IMR-90 (cell line): ENCODE measurements at regions not wholly inside any gene's neighbourhood (a gene's known extent, or its start where the extent isn't known, plus 50 kb on each side); places are given as distances from the start of the nearest gene placed in this dataset.

ENCODE experiments used
- ATAC-seq: fragments of 200-7000 bp; cut with Tn5 transposase; 2 replicates; pipeline ENCODE4 v1.9.1; 2020; ENCODE audit warnings: low read depth, mild to moderate bottlenecking, moderate library complexity
- BruUV-seq: library from RNA; stranded (reverse); fragments of 400-500 nt; replicated peaks from 2 replicates; lab custom pipeline; 2021; lab: Mats Ljungman, UMichigan
- CTCF ChIA-PET: fragments of 300-600 bp; formaldehyde crosslinking; extraction: SDS; loops from one replicate; lab custom pipeline; 2021; ENCODE audit warnings: antibody characterized with exemption; lab: Yijun Ruan, JAX
- POLR2A ChIA-PET: fragments of 300-600 bp; sonication (Branson Sonifier 250); formaldehyde crosslinking; loops from one replicate; lab custom pipeline; 2022; ENCODE audit warnings: antibody characterized with exemption; ENCODE audit not compliant: unreplicated experiment; lab: Charles Lee
- DNase-seq: peaks from one replicate; pipeline ENCODE4 v3.0.0; 2013
- H2AFZ ChIP-seq: replicated peaks from 2 replicates; pipeline ENCODE3; 2013; ENCODE audit warnings: low read length, mild to moderate bottlenecking; ENCODE audit not compliant: poor library complexity
- H2AK5ac ChIP-seq: 2 replicates; pipeline ENCODE4 v1.6.1; 2013; ENCODE audit warnings: low read depth, low read length, inconsistent platforms
- H2AK9ac ChIP-seq: replicated peaks from 2 replicates; pipeline ENCODE3; 2013; ENCODE audit warnings: mild to moderate bottlenecking, low read depth, low read length, moderate library complexity; ENCODE audit not compliant: poor library complexity
- H2BK120ac ChIP-seq: 2 replicates; pipeline ENCODE4 v1.6.1; 2013; ENCODE audit warnings: low read depth, low read length, inconsistent platforms
- H2BK15ac ChIP-seq: 3 replicates; pipeline ENCODE4 v1.6.1; 2013; ENCODE audit warnings: low read depth, low read length, inconsistent platforms
- H2BK20ac ChIP-seq: 2 replicates; pipeline ENCODE4 v1.6.1; 2013; ENCODE audit warnings: low read depth, mild to moderate bottlenecking, inconsistent platforms, low read length, moderate library complexity
- H2BK5ac ChIP-seq: 2 replicates; pipeline ENCODE4 v1.6.1; 2013; ENCODE audit warnings: mild to moderate bottlenecking, low read depth, low read length, inconsistent platforms; ENCODE audit not compliant: poor library complexity, severe bottlenecking
- H3K14ac ChIP-seq: replicated peaks from 2 replicates; pipeline ENCODE4 v1.6.1; 2013; ENCODE audit warnings: low read depth, low read length, inconsistent platforms
- H3K18ac ChIP-seq: 2 replicates; pipeline ENCODE4 v1.6.1; 2013; ENCODE audit warnings: low read depth, low read length, control low read depth
- H3K23ac ChIP-seq: 2 replicates; pipeline ENCODE4 v1.6.1; 2013; ENCODE audit warnings: low read depth, low read length, inconsistent platforms
- H3K27ac ChIP-seq: 2 replicates; pipeline ENCODE4 v1.5.1; 2013; ENCODE audit warnings: mild to moderate bottlenecking, control low read depth, low read length; ENCODE audit not compliant: insufficient read depth
- H3K27me3 ChIP-seq: 2 replicates; pipeline ENCODE4 v1.6.1; 2013; ENCODE audit warnings: low read length; ENCODE audit not compliant: control insufficient read depth, insufficient read depth
- H3K36me3 ChIP-seq: 2 replicates; pipeline ENCODE4 v1.6.1; 2013; ENCODE audit warnings: low read length, mixed read lengths; ENCODE audit not compliant: control insufficient read depth, insufficient read depth
- H3K4ac ChIP-seq: 2 replicates; pipeline ENCODE4 v1.6.1; 2013; ENCODE audit warnings: low read depth, low read length, inconsistent platforms
- H3K4me1 ChIP-seq: 2 replicates; pipeline ENCODE4 v1.6.1; 2013; ENCODE audit warnings: low read length, mixed read lengths; ENCODE audit not compliant: control insufficient read depth, insufficient read depth
- H3K4me2 ChIP-seq: 2 replicates; pipeline ENCODE4 v1.6.1; 2013; ENCODE audit warnings: low read depth, mild to moderate bottlenecking, control low read depth, low read length, moderate library complexity
- H3K4me3 ChIP-seq: 2 replicates; pipeline ENCODE4 v1.5.1; 2013; ENCODE audit warnings: low read depth, mild to moderate bottlenecking, control low read depth, low read length, moderate library complexity; ENCODE audit not compliant: insufficient read depth
- H3K56ac ChIP-seq: 2 replicates; pipeline ENCODE4 v1.6.1; 2013; ENCODE audit warnings: low read length, inconsistent platforms; ENCODE audit not compliant: insufficient read depth; ENCODE audit errors: extremely low read depth
- H3K79me1 ChIP-seq, 2 experiments: 2 replicates each; pipeline ENCODE4 v1.6.1; 2013; ENCODE audit warnings: low read length in 2 of 2, inconsistent platforms in 1 of 2, low read depth in 1 of 2
- H3K9ac ChIP-seq: 2 replicates; pipeline ENCODE4 v1.6.1; 2013; ENCODE audit warnings: low read depth, low read length, control low read depth
- H3K9me1 ChIP-seq: 2 replicates; pipeline ENCODE4 v1.6.1; 2013; ENCODE audit warnings: low read length, inconsistent platforms; ENCODE audit not compliant: insufficient read depth
- H3K9me3 ChIP-seq: 2 replicates; pipeline ENCODE4 v1.6.1; 2013; ENCODE audit warnings: low read length; ENCODE audit not compliant: control insufficient read depth, insufficient read depth
- H4K20me1 ChIP-seq: 2 replicates; pipeline ENCODE4 v1.6.1; 2013; ENCODE audit warnings: low read length, inconsistent platforms; ENCODE audit not compliant: insufficient read depth
- H4K5ac ChIP-seq: 2 replicates; pipeline ENCODE4 v1.6.1; 2013; ENCODE audit warnings: mild to moderate bottlenecking, low read depth, low read length, control low read depth
- H4K8ac ChIP-seq, 2 experiments: 2 replicates each; pipeline ENCODE4 v1.6.1; 2013; ENCODE audit warnings: low read depth in 2 of 2, low read length in 2 of 2, control low read depth in 1 of 2, inconsistent platforms in 1 of 2
- H4K91ac ChIP-seq: 2 replicates; pipeline ENCODE4 v1.6.1; 2013; ENCODE audit warnings: low read depth, low read length, inconsistent platforms; ENCODE audit not compliant: insufficient read depth
- CTCF ChIP-seq: conservative IDR thresholded peaks from 2 replicates; pipeline ENCODE4 v1.5.1; 2012; ENCODE audit warnings: mild to moderate bottlenecking, low read depth, low read length, improper control_type of control experiment
- NFE2L2 ChIP-seq: fragments of 150-350 bp; IDR thresholded peaks from 2 replicates; pipeline ENCODE4 v1.6.1; 2016; ENCODE audit warnings: low read depth, mild to moderate bottlenecking, low read length
- RAD21 ChIP-seq: IDR thresholded peaks from 2 replicates; pipeline ENCODE4 v1.6.1; 2012; ENCODE audit warnings: low read length, improper control_type of control experiment
- SMC3 ChIP-seq: fragments of 150-350 bp; IDR thresholded peaks from 2 replicates; pipeline ENCODE4 v1.6.1; 2016; ENCODE audit warnings: low read depth, mild to moderate bottlenecking, antibody characterized with exemption, low read length, moderate library complexity
- WGBS, 2 experiments: methylation state at CpG; one replicate each; pipeline versions ENCODE4 v1.1.5 to v1.1.7; 2013; ENCODE audit warnings: missing lambda C conversion rate in 2 of 2; ENCODE audit not compliant: insufficient read length in 1 of 2; ENCODE audit errors: extremely low coverage in 2 of 2; 5-methylcytosine and 5-hydroxymethylcytosine counted together
- dilution Hi-C: fragments of 300-500 bp; cut with HindIII; formaldehyde crosslinking; loops from one replicate; pipeline ENCODE4 v1.14.3; 2018; ENCODE audit warnings: low sequenced_read_pairs; ENCODE audit not compliant: unreplicated experiment
- in situ Hi-C: fragments of 300-500 bp; cut with MboI; formaldehyde crosslinking; loops from 3 replicates; pipeline ENCODE4 v1.14.3; 2019; ENCODE audit warnings: low sequenced_read_pairs, inconsistent platforms, mixed read lengths
- intact Hi-C: fragments of 100-400 bp; cut with micrococcal nuclease; formaldehyde crosslinking; loops from 2 replicates; pipeline ENCODE4 v1.10.0; 2022

DNA sequence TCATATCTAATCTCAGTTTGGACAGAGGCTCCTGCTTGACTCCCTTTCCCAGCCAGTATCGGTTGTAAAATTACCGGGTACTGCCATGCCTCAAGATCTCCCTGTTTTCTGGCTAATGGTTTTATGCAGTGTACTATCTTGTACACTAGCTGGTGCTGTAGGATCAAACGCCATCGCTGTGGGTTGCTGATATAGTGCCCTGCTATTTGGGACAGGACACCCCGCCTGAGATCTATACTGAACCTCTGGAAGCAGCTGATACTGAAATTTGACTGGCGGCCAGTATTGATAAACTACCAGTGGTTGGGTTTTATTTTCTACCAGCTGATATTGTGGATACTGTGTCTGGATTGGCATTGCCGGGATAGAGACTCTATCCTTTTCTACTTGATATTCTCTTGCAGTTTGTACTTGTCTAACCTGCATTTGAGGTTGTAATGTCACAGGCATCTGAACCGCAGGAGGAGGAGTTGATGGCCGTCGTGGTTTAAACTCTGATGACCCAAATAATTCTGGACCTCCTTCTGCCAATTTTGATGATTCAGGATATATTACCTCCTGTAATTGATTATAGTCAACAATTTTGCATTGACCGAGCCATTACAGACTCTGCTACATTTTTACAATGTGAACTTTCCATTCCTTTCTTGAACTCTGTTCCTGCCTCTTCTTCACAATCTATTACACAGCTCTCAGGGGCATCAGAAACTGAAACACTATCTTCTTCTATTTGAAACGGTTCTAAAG is 112.5 kb upstream of the LARP1 start:
- no TSS peak for BruUV-seq

More for the DNA sequence above, 112.5 kb upstream of the LARP1 start:
- CTCF ChIA-PET: interaction anchor here (0.6 to 0.7 kb wide), 3 partner anchors 146 to 570 kb away, joined by 3 to 7 read pairs (median 3); no protein-coding TSS in a partner anchor
- Histone ChIP-seq H3K4me1 (no peaks in the 10 kb centered on the region), H3K14ac (no peak overlapping the region), H2AFZ (no peak overlapping the region), H3K9me3 (peaks cover 4% of the 10 kb centered on the region; the same call in 1 of the 2 replicates), H4K8ac (no peak overlapping the region), H3K36me3 (no peaks in the 10 kb centered on the region), H3K27me3 (peaks cover 5% of the 10 kb centered on the region), H2BK5ac (no peak overlapping the region), H3K4me3 (no peak overlapping the region), H3K18ac (no peak overlapping the region), H3K79me1 (no peaks in the 10 kb centered on the region), H4K20me1 (no peaks in the 10 kb centered on the region), H3K9ac (no peak overlapping the region), H4K5ac (no peak overlapping the region), H2AK5ac (no peak overlapping the region), H3K27ac (no peak overlapping the region), H2BK15ac (no peak overlapping the region), H3K23ac (no peak overlapping the region), H4K91ac (no peak overlapping the region), H3K4ac (no peak overlapping the region), H2AK9ac (no peak overlapping the region), H2BK20ac (no peak overlapping the region), H3K4me2 (no peak overlapping the region), H3K56ac (no peak overlapping the region), H2BK120ac (no peak overlapping the region), H3K9me1 (no peaks in the 10 kb centered on the region)
- in situ Hi-C loops: no loop called here
- dilution Hi-C loops: no loop called here
- ATAC-seq (peak; percentile 85), DNase-seq (peak; percentile 30)
- WGBS, 2 experiments: 50% methylated on average over 2 of the region's 12 CpGs; no CpG with 5 or more reads in 1 of the 2 experiments
- POLR2A ChIA-PET: no interaction called here
- intact Hi-C loops: no loop called here
- TF ChIP-seq SMC3 (peak; percentile 45; the same call in 1 of the 2 replicates), CTCF (peak; percentile 61), NFE2L2 (no peak), RAD21 (peak; percentile 74)
